ENCODE measurements at regions not wholly inside any gene's neighbourhood (a gene's known extent, or its start where the extent isn't known, plus 50 kb on each side); places are given as distances from the start of the nearest gene placed in this dataset.
"Not testable (repeated sequence)": the region's sequence is repeated elsewhere in the genome, so short reads cannot be mapped to it uniquely, and the experiment has no call there.

- DNase-seq (ENCODE audit: low read depth in 4 of 4, low spot score in 1 of 4), result peak; percentile 48 to 61 (median 52)
Measured at GRCh38 chr6:137313928-137314855, 95.0 kb upstream of the IFNGR1 start.

- no peak for DNase-seq (ENCODE audit: low read depth in 4 of 4, low spot score in 1 of 4)
Measured at GRCh38 chr6:137313211-137313610, 94.0 kb upstream of the IFNGR1 start.

- no peak for DNase-seq (ENCODE audit: low read depth in 4 of 4, low spot score in 1 of 4)
Measured at GRCh38 chr6:137311940-137312339, 92.8 kb upstream of the IFNGR1 start.

- no peak for DNase-seq (ENCODE audit: low read depth in 4 of 4, low spot score in 1 of 4)
Measured at GRCh38 chr6:137309078-137309762, 90.0 kb upstream of the IFNGR1 start.

GRCh38 chr6:137307163-137307854 lies 88.1 kb upstream of the IFNGR1 start:
- DNase-seq (ENCODE audit: low read depth in 4 of 4, low spot score in 1 of 4), result no peak

GRCh38 chr6:137305691-137306090 lies 86.5 kb upstream of the IFNGR1 start:
- no peak for DNase-seq (ENCODE audit: low read depth in 4 of 4, low spot score in 1 of 4)

GRCh38 chr6:137304020-137304780 lies 85.0 kb upstream of the IFNGR1 start:
- DNase-seq (ENCODE audit: low read depth in 4 of 4, low spot score in 1 of 4), result no peak

GRCh38 chr6:137303441-137303840 lies 84.3 kb upstream of the IFNGR1 start:
- DNase-seq (ENCODE audit: low read depth in 4 of 4, low spot score in 1 of 4), result no peak

- DNase-seq (ENCODE audit: low read depth in 4 of 4, low spot score in 1 of 4), result no peak
Measured at GRCh38 chr6:137299681-137300080, 80.5 kb upstream of the IFNGR1 start.

- no peak for DNase-seq (ENCODE audit: low read depth in 4 of 4, low spot score in 1 of 4)
Measured at GRCh38 chr6:137297887-137298286, 78.7 kb upstream of the IFNGR1 start.

GRCh38 chr6:137292326-137292725 lies 73.1 kb upstream of the IFNGR1 start:
- DNase-seq (ENCODE audit: low read depth in 4 of 4, low spot score in 1 of 4), result not testable (repeated sequence)

GRCh38 chr6:137291441-137291840 lies 72.3 kb upstream of the IFNGR1 start:
- no peak for DNase-seq (ENCODE audit: low read depth in 4 of 4, low spot score in 1 of 4)

GRCh38 chr6:137290601-137291261 lies 71.5 kb upstream of the IFNGR1 start:
- no peak for DNase-seq (ENCODE audit: low read depth in 4 of 4, low spot score in 1 of 4)

GRCh38 chr6:137286916-137287315 lies 67.7 kb upstream of the IFNGR1 start:
- no peak for DNase-seq (ENCODE audit: low read depth in 4 of 4, low spot score in 1 of 4)

GRCh38 chr6:137286368-137286767 lies 67.2 kb upstream of the IFNGR1 start:
- no peak for DNase-seq (ENCODE audit: low read depth in 4 of 4, low spot score in 1 of 4)

- DNase-seq (ENCODE audit: low read depth in 4 of 4, low spot score in 1 of 4), result no peak
Measured at GRCh38 chr6:137284811-137285110, 65.6 kb upstream of the IFNGR1 start.

GRCh38 chr6:137283940-137284810 lies 65.0 kb upstream of the IFNGR1 start:
- DNase-seq (ENCODE audit: low read depth in 4 of 4, low spot score in 1 of 4), result no peak

GRCh38 chr6:137283080-137283479 lies 63.9 kb upstream of the IFNGR1 start:
- no peak for DNase-seq (ENCODE audit: low read depth in 4 of 4, low spot score in 1 of 4)

- no peak for DNase-seq (ENCODE audit: low read depth in 4 of 4, low spot score in 1 of 4)
Measured at GRCh38 chr6:137282254-137282653, 63.1 kb upstream of the IFNGR1 start.

- not testable (repeated sequence) for DNase-seq (ENCODE audit: low read depth in 4 of 4, low spot score in 1 of 4)
Measured at GRCh38 chr6:137279279-137279678, 60.1 kb upstream of the IFNGR1 start.
